HG02885 (cell line): ENCODE measurements at regions not wholly inside any gene's neighbourhood (a gene's known extent, or its start where the extent isn't known, plus 50 kb on each side); places are given as distances from the start of the nearest gene placed in this dataset.

ENCODE experiments used
- ATAC-seq: cut with Tn5 transposase; IDR thresholded peaks from one replicate; pipeline ENCODE4 v1.9.1; 2021; ENCODE audit warnings: mild to moderate bottlenecking; ENCODE audit not compliant: unreplicated experiment, poor library complexity

- ATAC-seq, result no peak
Observed at GRCh38 chr11:128201009-128201408, 386.3 kb downstream of the ETS1 start.

GRCh38 chr11:128200467-128200866 is 386.9 kb downstream of the ETS1 start:
- ATAC-seq, result no peak

- ATAC-seq, result no peak
Observed at GRCh38 chr11:128198216-128198772, 389.1 kb downstream of the ETS1 start.

- ATAC-seq, result no peak
Observed at GRCh38 chr11:128196235-128196634, 391.1 kb downstream of the ETS1 start.

- ATAC-seq, result no peak
Observed at GRCh38 chr11:128195756-128196155, 391.6 kb downstream of the ETS1 start.

GRCh38 chr11:128195057-128195751 is 392.2 kb downstream of the ETS1 start:
- ATAC-seq, result no peak

GRCh38 chr11:128194216-128194615 is 393.1 kb downstream of the ETS1 start:
- ATAC-seq, result no peak

GRCh38 chr11:128193615-128194014 is 393.7 kb downstream of the ETS1 start:
- no peak for ATAC-seq

GRCh38 chr11:128190312-128190711 is 397.0 kb downstream of the ETS1 start:
- no peak for ATAC-seq

- ATAC-seq, result no peak
Observed at GRCh38 chr11:128189823-128190222, 397.5 kb downstream of the ETS1 start.

- no peak for ATAC-seq
Observed at GRCh38 chr11:128188346-128189004, 398.9 kb downstream of the ETS1 start.

GRCh38 chr11:128187835-128188234 is 399.5 kb downstream of the ETS1 start:
- ATAC-seq, result no peak

GRCh38 chr11:128187377-128187776 is 400.0 kb downstream of the ETS1 start:
- no peak for ATAC-seq

GRCh38 chr11:128184981-128185380 is 402.4 kb downstream of the ETS1 start:
- ATAC-seq, result no peak

- no peak for ATAC-seq
Observed at GRCh38 chr11:128182844-128183243, 404.5 kb downstream of the ETS1 start.

- ATAC-seq, result no peak
Observed at GRCh38 chr11:128181984-128182383, 405.4 kb downstream of the ETS1 start.

- ATAC-seq, result no peak
Observed at GRCh38 chr11:128181088-128181480, 406.3 kb downstream of the ETS1 start.

- no peak for ATAC-seq
Observed at GRCh38 chr11:128180441-128181087, 406.8 kb downstream of the ETS1 start.

- ATAC-seq, result no peak
Observed at GRCh38 chr11:128179512-128179911, 407.8 kb downstream of the ETS1 start.

- no peak for ATAC-seq
Observed at GRCh38 chr11:128179039-128179438, 408.3 kb downstream of the ETS1 start.
